ENCODE measurements at regions not wholly inside any gene's neighbourhood (a gene's known extent, or its start where the extent isn't known, plus 50 kb on each side); places are given as distances from the start of the nearest gene placed in this dataset.

- Histone ChIP-seq H2AK5ac (ENCODE audit: insufficient read length, low read length) (no peak overlapping the region), H3K9me3 (ENCODE audit: control insufficient read depth, low read depth, low read length) (no peaks in the 10 kb centered on the region), H4K5ac (ENCODE audit: insufficient read length, low read depth, low read length) (no peak overlapping the region), H3K4ac (ENCODE audit: low read depth, low read length) (no peak overlapping the region), H3K27ac (ENCODE audit: insufficient read length, low read depth, low read length) (no peak overlapping the region), H2BK15ac (ENCODE audit: low read depth, low read length) (no peak overlapping the region), H3K79me2 (ENCODE audit: insufficient read depth, low read length) (no peaks in the 10 kb centered on the region), H3K79me1 (ENCODE audit: insufficient read depth, low read depth, low read length, poor library complexity, severe bottlenecking) (no peaks in the 10 kb centered on the region), H3K27me3 (ENCODE audit: insufficient read depth, low read length) (no peaks in the 10 kb centered on the region), H2AFZ (ENCODE audit: low read length) (no peak overlapping the region), H3K18ac (ENCODE audit: insufficient read length, low read depth, low read length) (no peak overlapping the region), H3K4me1 (ENCODE audit: insufficient read depth, low read length) (peaks cover 2% of the 10 kb centered on the region; the same call in 1 of the 2 replicates), H3T11ph (ENCODE audit: low read length) (no peak overlapping the region), H3K14ac (ENCODE audit: insufficient read depth, low read length) (no peak overlapping the region), H3K23me2 (ENCODE audit: insufficient read length, low read depth, low read length, poor library complexity, severe bottlenecking) (no peaks in the 10 kb centered on the region), H3K9ac (ENCODE audit: extremely low read depth, insufficient read length, low read length) (no peak overlapping the region), H3K23ac (ENCODE audit: insufficient read length, low read depth, low read length) (no peak overlapping the region), H4K8ac (replicated peaks; ENCODE audit: insufficient read length, low read depth, low read length) (no peak overlapping the region), H4K20me1 (ENCODE audit: control insufficient read depth, insufficient read depth, insufficient read length) (no peaks in the 10 kb centered on the region), H2BK12ac (ENCODE audit: insufficient read length, low read depth, low read length) (no peak overlapping the region), H2BK120ac (ENCODE audit: low read depth, low read length, poor library complexity, severe bottlenecking) (no peak overlapping the region), H2BK20ac (ENCODE audit: low read depth, low read length, poor library complexity, severe bottlenecking) (no peak overlapping the region), H4K91ac (ENCODE audit: insufficient read length, low read depth, low read length) (no peak overlapping the region), H3K4me2 (ENCODE audit: insufficient read depth, insufficient read length, low read length) (no peak overlapping the region), H2BK5ac (ENCODE audit: insufficient read length, low read length) (no peak overlapping the region), H3K56ac (ENCODE audit: insufficient read length, low read depth, low read length) (no peak overlapping the region)
- Mint-ChIP-seq H3K27ac (no peak overlapping the region), H3K27me3 (ENCODE audit: low read depth) (no peaks in the 10 kb centered on the region), H3K4me1 (peaks cover 5% of the 10 kb centered on the region in 2 experiments; a peak in 2 of 4 replicates), H3K36me3 (ENCODE audit: insufficient read depth in 1 of 3, low read depth in 3 of 3) (no peaks in the 10 kb centered on the region), H3K4me3 (no peak overlapping the region), H3K9me3 (no peaks in the 10 kb centered on the region)
- WGBS (ENCODE audit: extremely low coverage, insufficient read length, low lambda C conversion rate): no CpG with 5 or more reads among the region's 5 CpGs
- no peak for TF ChIP-seq CTCF (conservative IDR thresholded peaks at IDR 0.05)
- no peak for DNase-seq
Observed at GRCh38 chr12:17169726-17170471, 563.9 kb upstream of the LMO3 start.
